Endothelial cell of umbilical vein (primary cell): ENCODE measurements at regions not wholly inside any gene's neighbourhood (a gene's known extent, or its start where the extent isn't known, plus 50 kb on each side); places are given as distances from the start of the nearest gene placed in this dataset.

Experiments used
- BruUV-seq: library from RNA; stranded (reverse); fragments of 400-500 nt; replicated peaks from 2 replicates; lab custom pipeline; 2021; lab: Mats Ljungman, UMichigan
- CTCF ChIA-PET: fragments of 300-600, 350-600 bp; sonication (Branson Sonifier 250); formaldehyde crosslinking; loops from one replicate; lab custom pipeline; 2021; ENCODE audit warnings: antibody characterized with exemption, inconsistent platforms; lab: Charles Lee
- POLR2A ChIA-PET: fragments of 300-600, 350-600 bp; sonication (Branson Sonifier 250); formaldehyde crosslinking; loops from one replicate; lab custom pipeline; 2021; ENCODE audit warnings: antibody characterized with exemption, inconsistent platforms; lab: Charles Lee
- DNase-seq: peaks from one replicate; pipeline ENCODE4 v3.0.0-alpha.2; 2011; ENCODE audit warnings: low read depth, low spot score
- FAIRE-seq: peaks from 2 replicates; lab custom pipeline; 2011; peaks lifted over from hg19 to GRCh38; lab: Jason Lieb, UNC
- H2AFZ ChIP-seq: 2 replicates; pipeline ENCODE4 v1.6.0; 2012; ENCODE audit warnings: low read depth, low read length, control low read depth, inconsistent platforms
- H3K27ac ChIP-seq: 2 replicates; pipeline ENCODE4 v1.5.1; 2011; ENCODE audit warnings: low read depth, mild to moderate bottlenecking, control low read depth, low read length, moderate library complexity; ENCODE audit not compliant: insufficient read depth
- H3K27me3 ChIP-seq, 2 experiments: 2 replicates each; pipeline versions ENCODE4 v1.6.0 to v1.6.1; 2011; ENCODE audit warnings: low read length in 2 of 2, mixed read lengths in 1 of 2; ENCODE audit not compliant: control insufficient read depth in 2 of 2, insufficient read depth in 2 of 2
- H3K36me3 ChIP-seq, 2 experiments: 2 replicates in 1 of 2; 3 replicates in 1 of 2; pipeline ENCODE4 v1.5.1; 2011; ENCODE audit warnings: low read length in 2 of 2, mild to moderate bottlenecking in 1 of 2, moderate library complexity in 1 of 2; ENCODE audit not compliant: control insufficient read depth in 2 of 2, insufficient read depth in 2 of 2; ENCODE audit errors: extremely low read depth in 1 of 2
- H3K4me1 ChIP-seq: 3 replicates; pipeline ENCODE4 v1.5.1; 2011; ENCODE audit warnings: mild to moderate bottlenecking, low read length; ENCODE audit not compliant: control insufficient read depth, insufficient read depth; ENCODE audit errors: extremely low read depth
- H3K4me2 ChIP-seq: 2 replicates; pipeline ENCODE4 v1.6.1; 2011; ENCODE audit warnings: low read length, control low read depth, mixed read lengths; ENCODE audit not compliant: insufficient read depth
- H3K4me3 ChIP-seq, 3 experiments: fragments of 200-600 bp in 1 of 3; sonication (generic), shearing (Covaris generic) in 1 of 3; replicated peaks in 1 of 3; 2 replicates each; pipeline ENCODE4 v1.5.1; 2011 to 2016; ENCODE audit warnings: control low read depth in 3 of 3, low read length in 3 of 3, mild to moderate bottlenecking in 2 of 3, inconsistent platforms in 1 of 3, low read depth in 1 of 3, moderate library complexity in 1 of 3; ENCODE audit not compliant: insufficient read depth in 1 of 3
- H3K79me2 ChIP-seq: 2 replicates; pipeline ENCODE4 v1.6.0; 2012; ENCODE audit warnings: low read length, inconsistent platforms; ENCODE audit not compliant: control insufficient read depth, insufficient read depth
- H3K9ac ChIP-seq: replicated peaks from 2 replicates; pipeline ENCODE3; 2011; ENCODE audit warnings: low read length, control low read depth; ENCODE audit not compliant: insufficient read depth; ENCODE audit errors: extremely low read depth
- H3K9me1 ChIP-seq: replicated peaks from 3 replicates; pipeline ENCODE4 v1.6.0; 2011; ENCODE audit warnings: mild to moderate bottlenecking, low read length; ENCODE audit not compliant: control insufficient read depth, insufficient read depth; ENCODE audit errors: extremely low read depth
- H3K9me3 ChIP-seq: replicated peaks from 2 replicates; pipeline ENCODE4 v1.5.1; 2012; ENCODE audit warnings: low read length, inconsistent platforms; ENCODE audit not compliant: control insufficient read depth, insufficient read depth
- H4K20me1 ChIP-seq: replicated peaks from 2 replicates; pipeline ENCODE3; 2011; ENCODE audit warnings: mild to moderate bottlenecking, low read length; ENCODE audit not compliant: control insufficient read depth, insufficient read depth; ENCODE audit errors: extremely low read depth
- EZH2 ChIP-seq: IDR thresholded peaks from 2 replicates; pipeline ENCODE4 v1.6.1; 2012; ENCODE audit warnings: borderline replicate concordance, low read depth, mild to moderate bottlenecking, moderate library complexity, low read length, inconsistent platforms; ENCODE audit not compliant: severe bottlenecking
- FOS ChIP-seq: IDR thresholded peaks from 2 replicates; pipeline ENCODE4 v1.6.1; 2011; ENCODE audit warnings: mild to moderate bottlenecking, low read length, moderate library complexity, borderline replicate concordance; ENCODE audit not compliant: insufficient read depth
- GATA2 ChIP-seq: IDR thresholded peaks from 2 replicates; pipeline ENCODE4 v1.7.0; 2011; ENCODE audit warnings: low read depth, mild to moderate bottlenecking, moderate library complexity, mixed read lengths, low read length; ENCODE audit not compliant: insufficient read length, insufficient read depth
- JUN ChIP-seq: IDR thresholded peaks from 2 replicates; pipeline ENCODE4 v1.6.1; 2011; ENCODE audit warnings: borderline replicate concordance, low read depth; ENCODE audit not compliant: insufficient read length, insufficient read depth
- MYC ChIP-seq: IDR thresholded peaks from one replicate; pipeline ENCODE4 v1.6.1; 2011; ENCODE audit warnings: mild to moderate bottlenecking, low read depth, low read length
- POLR2A ChIP-seq: IDR thresholded peaks from 2 replicates; pipeline ENCODE4 v1.6.1; 2012; ENCODE audit warnings: low read depth, mild to moderate bottlenecking, control low read depth, low read length
- POLR2AphosphoS5 ChIP-seq: IDR thresholded peaks from 2 replicates; pipeline ENCODE4 v1.6.1; 2012; ENCODE audit warnings: low read depth, mild to moderate bottlenecking, control low read depth, low read length, moderate library complexity; ENCODE audit not compliant: insufficient read depth
- dilution Hi-C: fragments of 300-500 bp; cut with MboI; formaldehyde crosslinking; loops from one replicate; pipeline ENCODE4 v1.15.0; 2019; ENCODE audit warnings: low sequenced_read_pairs; ENCODE audit not compliant: extremely low pct_ligation_motif_present
- intact Hi-C: fragments of 100-400 bp; cut with micrococcal nuclease; formaldehyde crosslinking; loops from one replicate; pipeline ENCODE4 v1.10.0; 2022
- TF ChIP-seq, protein P1 (sequence below): IDR thresholded peaks from 2 replicates; pipeline ENCODE4 v1.6.1; 2011; ENCODE audit not compliant: insufficient read depth, insufficient read length
- TF ChIP-seq, protein P2 (sequence below), 2 donors: IDR thresholded peaks; 1 replicate in 1 of 2; 2 replicates in 1 of 2; pipeline ENCODE4 v1.5.1; 2011; ENCODE audit warnings: low read length in 2 of 2, mild to moderate bottlenecking in 2 of 2, moderate library complexity in 2 of 2, control low read depth in 1 of 2, inconsistent platforms in 1 of 2, low read depth in 1 of 2; ENCODE audit not compliant: insufficient read depth in 1 of 2; ENCODE audit errors: extremely low read depth in 1 of 2

DNA sequence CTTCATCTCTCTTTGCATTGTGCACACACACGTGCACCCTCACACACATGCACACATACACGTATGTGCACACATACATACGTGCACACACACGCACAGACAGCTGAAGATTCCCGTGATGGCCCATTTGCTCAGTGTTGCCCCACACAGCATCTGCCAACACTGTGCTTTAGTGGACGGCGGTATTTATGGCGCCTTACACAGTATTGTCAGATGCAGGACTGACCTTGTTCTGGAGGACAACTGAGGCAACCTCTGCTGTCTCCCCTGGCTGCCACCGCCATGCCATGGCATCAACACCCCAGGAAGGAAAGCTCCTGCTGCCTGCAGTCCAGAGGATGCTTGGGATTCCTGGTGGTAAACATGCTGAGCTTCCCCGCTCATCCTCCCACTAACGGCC is 316.4 kb downstream of the TEX29 start:
- BruUV-seq: no TSS peak
- dilution Hi-C loops: no loop called here

More for the DNA sequence above, 316.4 kb downstream of the TEX29 start:
- Histone ChIP-seq H3K9me1 (no peaks in the 10 kb centered on the region), H3K4me2 (no peak overlapping the region), H3K9ac (no peak overlapping the region), H3K4me1 (no peaks in the 10 kb centered on the region), H3K27ac (no peak overlapping the region), H3K9me3 (no peaks in the 10 kb centered on the region), H3K4me3 (no peak overlapping the region), H2AFZ (no peak overlapping the region), H3K79me2 (no peaks in the 10 kb centered on the region), H4K20me1 (no peaks in the 10 kb centered on the region), H3K36me3 (no peaks in the 10 kb centered on the region), H3K27me3 (no peaks in the 10 kb centered on the region)
- FAIRE-seq: no peak
- intact Hi-C loops: no loop called here
- DNase-seq: no peak
- TF ChIP-seq GATA2: no peak
- TF ChIP-seq, protein P1, sequence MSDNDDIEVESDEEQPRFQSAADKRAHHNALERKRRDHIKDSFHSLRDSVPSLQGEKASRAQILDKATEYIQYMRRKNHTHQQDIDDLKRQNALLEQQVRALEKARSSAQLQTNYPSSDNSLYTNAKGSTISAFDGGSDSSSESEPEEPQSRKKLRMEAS: no peak
- no peak for TF ChIP-seq MYC
- TF ChIP-seq FOS: no peak
- TF ChIP-seq POLR2AphosphoS5: no peak
- TF ChIP-seq, protein P2, sequence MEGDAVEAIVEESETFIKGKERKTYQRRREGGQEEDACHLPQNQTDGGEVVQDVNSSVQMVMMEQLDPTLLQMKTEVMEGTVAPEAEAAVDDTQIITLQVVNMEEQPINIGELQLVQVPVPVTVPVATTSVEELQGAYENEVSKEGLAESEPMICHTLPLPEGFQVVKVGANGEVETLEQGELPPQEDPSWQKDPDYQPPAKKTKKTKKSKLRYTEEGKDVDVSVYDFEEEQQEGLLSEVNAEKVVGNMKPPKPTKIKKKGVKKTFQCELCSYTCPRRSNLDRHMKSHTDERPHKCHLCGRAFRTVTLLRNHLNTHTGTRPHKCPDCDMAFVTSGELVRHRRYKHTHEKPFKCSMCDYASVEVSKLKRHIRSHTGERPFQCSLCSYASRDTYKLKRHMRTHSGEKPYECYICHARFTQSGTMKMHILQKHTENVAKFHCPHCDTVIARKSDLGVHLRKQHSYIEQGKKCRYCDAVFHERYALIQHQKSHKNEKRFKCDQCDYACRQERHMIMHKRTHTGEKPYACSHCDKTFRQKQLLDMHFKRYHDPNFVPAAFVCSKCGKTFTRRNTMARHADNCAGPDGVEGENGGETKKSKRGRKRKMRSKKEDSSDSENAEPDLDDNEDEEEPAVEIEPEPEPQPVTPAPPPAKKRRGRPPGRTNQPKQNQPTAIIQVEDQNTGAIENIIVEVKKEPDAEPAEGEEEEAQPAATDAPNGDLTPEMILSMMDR (IDR thresholded peaks at IDR 0.05; ENCODE audit: extremely low read depth in 1 of 2, insufficient read depth in 1 of 2, low read depth in 1 of 2, low read length in 2 of 2): no peak
- no peak for TF ChIP-seq POLR2A
- TF ChIP-seq EZH2: no peak
- TF ChIP-seq JUN: no peak
- CTCF ChIA-PET: no interaction called here
- POLR2A ChIA-PET: no interaction called here
